ENCODE measurements at regions not wholly inside any gene's neighbourhood (a gene's known extent, or its start where the extent isn't known, plus 50 kb on each side); places are given as distances from the start of the nearest gene placed in this dataset.
A peak's percentile ranks its signal among the peaks of the same experiment; 100 is the strongest.

DNA sequence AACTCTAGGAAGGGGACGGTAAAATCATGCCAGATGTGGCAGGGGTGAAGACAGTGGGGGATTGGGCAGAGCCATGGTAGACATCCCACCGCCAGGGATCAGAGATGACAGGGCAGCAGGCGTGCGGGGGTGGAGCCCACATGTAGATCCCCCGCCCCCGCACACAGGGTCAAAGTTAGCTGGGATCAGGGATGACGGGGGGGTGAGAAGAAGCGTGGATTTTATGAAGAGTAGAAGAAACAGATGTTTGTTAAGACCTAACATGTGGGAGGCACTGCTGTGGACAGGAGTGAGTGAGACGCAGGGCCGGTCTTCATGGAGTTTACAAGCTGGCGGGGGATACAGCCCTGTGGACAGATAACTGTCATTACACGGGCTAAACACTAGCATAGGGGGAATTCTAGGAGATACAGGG, 154.0 kb upstream of the KLF14 start:
- DNase-seq = no peak
- H3K27ac ChIP-seq (ENCODE audit: low read depth in 1 of 2, low read length in 1 of 2) = peak overlapping the region in 1 of 2 donors; percentile 52
- H3K9ac ChIP-seq (ENCODE audit: insufficient read depth in 1 of 2, low read length in 2 of 2) = no peak overlapping the region
- no peak overlapping the region for H3K4me3 ChIP-seq
- H3K4me1 ChIP-seq (ENCODE audit: control insufficient read depth in 5 of 5, insufficient read depth in 5 of 5, low read length in 5 of 5) = peaks cover 0 to 24% (median 0%) of the 10 kb centered on the region in 5 donors
- no peaks in the 10 kb centered on the region for H3K27me3 ChIP-seq (ENCODE audit: control insufficient read depth in 3 of 3, insufficient read depth in 3 of 3, low read length in 2 of 3)
- TF ChIP-seq, protein P1, sequence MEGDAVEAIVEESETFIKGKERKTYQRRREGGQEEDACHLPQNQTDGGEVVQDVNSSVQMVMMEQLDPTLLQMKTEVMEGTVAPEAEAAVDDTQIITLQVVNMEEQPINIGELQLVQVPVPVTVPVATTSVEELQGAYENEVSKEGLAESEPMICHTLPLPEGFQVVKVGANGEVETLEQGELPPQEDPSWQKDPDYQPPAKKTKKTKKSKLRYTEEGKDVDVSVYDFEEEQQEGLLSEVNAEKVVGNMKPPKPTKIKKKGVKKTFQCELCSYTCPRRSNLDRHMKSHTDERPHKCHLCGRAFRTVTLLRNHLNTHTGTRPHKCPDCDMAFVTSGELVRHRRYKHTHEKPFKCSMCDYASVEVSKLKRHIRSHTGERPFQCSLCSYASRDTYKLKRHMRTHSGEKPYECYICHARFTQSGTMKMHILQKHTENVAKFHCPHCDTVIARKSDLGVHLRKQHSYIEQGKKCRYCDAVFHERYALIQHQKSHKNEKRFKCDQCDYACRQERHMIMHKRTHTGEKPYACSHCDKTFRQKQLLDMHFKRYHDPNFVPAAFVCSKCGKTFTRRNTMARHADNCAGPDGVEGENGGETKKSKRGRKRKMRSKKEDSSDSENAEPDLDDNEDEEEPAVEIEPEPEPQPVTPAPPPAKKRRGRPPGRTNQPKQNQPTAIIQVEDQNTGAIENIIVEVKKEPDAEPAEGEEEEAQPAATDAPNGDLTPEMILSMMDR (IDR thresholded peaks at IDR 0.05; ENCODE audit: control extremely low read depth, extremely low read depth) = no peak
- ATAC-seq (ENCODE audit: insufficient read depth, low FRiP score) = no peak
- no peaks in the 10 kb centered on the region for H3K9me3 ChIP-seq (ENCODE audit: control insufficient read depth in 4 of 4, insufficient read depth in 3 of 4, low read length in 3 of 4)
- peaks cover 0 to 31% (median 8%) of the 10 kb centered on the region in 4 donors for H3K36me3 ChIP-seq (ENCODE audit: control insufficient read depth in 4 of 4, insufficient read depth in 4 of 4, low read length in 4 of 4)
- 90 to 92% methylated on average over 12 of the region's 12 CpGs for WGBS, 2 donors

DNA sequence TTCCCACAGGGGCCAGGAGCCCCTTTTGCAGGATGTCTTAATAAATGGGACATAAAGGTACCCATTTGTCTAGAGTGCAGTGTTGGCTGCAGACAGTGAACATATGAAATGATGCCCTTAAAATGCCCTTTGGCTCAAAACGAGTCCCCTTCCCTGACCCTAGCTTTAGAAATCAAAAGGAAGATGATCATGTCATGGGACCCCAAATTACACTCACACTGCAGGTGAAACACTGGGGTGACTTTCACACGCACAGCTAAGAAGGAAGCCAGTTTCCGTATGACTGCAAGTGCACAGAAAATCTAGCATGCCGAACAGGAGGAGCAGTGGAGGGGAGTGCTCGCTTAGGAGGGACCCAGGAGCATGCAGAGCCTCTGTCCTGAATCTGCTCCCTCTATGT, 154.5 kb upstream of the KLF14 start:
- no peak overlapping the region for H3K9ac ChIP-seq (ENCODE audit: insufficient read depth in 1 of 2, low read length in 2 of 2)
- H3K4me1 ChIP-seq (ENCODE audit: control insufficient read depth in 5 of 5, insufficient read depth in 5 of 5, low read length in 5 of 5) = peaks cover 0 to 24% (median 0%) of the 10 kb centered on the region in 5 donors
- no peak for DNase-seq
- peak overlapping the region in 1 of 2 donors; percentile 35 for H3K27ac ChIP-seq (ENCODE audit: low read depth in 1 of 2, low read length in 1 of 2)
- no peaks in the 10 kb centered on the region for H3K9me3 ChIP-seq (ENCODE audit: control insufficient read depth in 4 of 4, insufficient read depth in 3 of 4, low read length in 3 of 4)
- peaks cover 0 to 28% (median 8%) of the 10 kb centered on the region in 4 donors for H3K36me3 ChIP-seq (ENCODE audit: control insufficient read depth in 4 of 4, insufficient read depth in 4 of 4, low read length in 4 of 4)
- ATAC-seq (ENCODE audit: insufficient read depth, low FRiP score) = no peak
- H3K27me3 ChIP-seq (ENCODE audit: control insufficient read depth in 3 of 3, insufficient read depth in 3 of 3, low read length in 2 of 3) = no peaks in the 10 kb centered on the region
- no peak overlapping the region for H3K4me3 ChIP-seq
- TF ChIP-seq, protein P1 (IDR thresholded peaks at IDR 0.05; ENCODE audit: control extremely low read depth, extremely low read depth) = no peak
- WGBS, 2 donors = 75 to 85% methylated on average over 5 of the region's 5 CpGs

DNA sequence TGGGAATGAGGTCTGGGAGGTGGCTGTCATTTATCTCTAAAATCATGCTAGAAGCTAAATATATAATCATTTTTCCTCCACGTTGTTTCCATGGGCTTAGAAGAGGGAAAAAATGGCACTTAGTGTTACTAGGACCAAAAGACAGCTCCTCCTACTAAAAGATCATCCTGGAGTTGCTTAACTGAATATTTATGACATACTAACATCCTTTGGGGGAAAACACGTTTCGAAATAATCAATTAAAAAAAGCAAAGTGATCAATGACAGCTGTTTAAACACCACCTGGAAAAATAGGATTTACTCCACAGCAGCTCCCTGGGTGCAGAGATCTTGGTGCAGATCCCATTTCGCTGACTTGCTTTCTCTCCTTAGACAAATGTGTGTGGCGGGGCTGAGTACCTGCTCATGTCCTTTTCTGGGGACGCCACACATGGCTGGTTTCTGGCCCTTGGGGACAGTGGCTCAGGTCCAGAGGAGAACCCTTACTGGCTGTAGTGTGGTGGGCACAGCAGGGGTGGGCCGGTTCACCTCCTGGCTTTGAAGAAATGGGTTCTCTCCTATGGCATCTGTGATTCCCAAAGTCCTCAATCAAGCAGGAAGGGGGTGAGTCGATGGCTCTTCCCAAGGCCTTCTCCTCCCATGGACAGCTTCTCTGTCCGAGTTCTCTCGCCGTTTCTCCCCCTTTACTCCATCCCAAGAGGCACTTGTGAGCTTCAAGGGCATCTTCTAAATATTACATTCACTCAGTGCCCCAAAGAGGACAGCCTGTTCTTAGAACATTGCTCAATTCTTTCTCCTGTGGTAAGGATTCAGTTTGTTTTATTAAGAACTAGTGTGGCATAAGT, 156.4 kb upstream of the KLF14 start:
- WGBS, 2 donors = 71 to 90% methylated on average over 11 of the region's 11 CpGs
- peaks cover 0 to 2% (median 0%) of the 10 kb centered on the region in 3 donors for H3K27me3 ChIP-seq (ENCODE audit: control insufficient read depth in 3 of 3, insufficient read depth in 3 of 3, low read length in 2 of 3)
- H3K4me3 ChIP-seq = no peak overlapping the region
- DNase-seq (no peak), ATAC-seq (ENCODE audit: insufficient read depth, low FRiP score) (peak; percentile 22)
- no peaks in the 10 kb centered on the region for H3K9me3 ChIP-seq (ENCODE audit: control insufficient read depth in 4 of 4, insufficient read depth in 3 of 4, low read length in 3 of 4)
- H3K27ac ChIP-seq (ENCODE audit: low read depth in 1 of 2, low read length in 1 of 2) = peak overlapping the region; percentile 24 to 89
- H3K9ac ChIP-seq (ENCODE audit: insufficient read depth in 1 of 2, low read length in 2 of 2) = no peak overlapping the region
- H3K36me3 ChIP-seq (ENCODE audit: control insufficient read depth in 4 of 4, insufficient read depth in 4 of 4, low read length in 4 of 4) = peaks cover 0 to 21% (median 3%) of the 10 kb centered on the region in 4 donors
- TF ChIP-seq, protein P1 (IDR thresholded peaks at IDR 0.05; ENCODE audit: control extremely low read depth, extremely low read depth) = no peak
- peaks cover 0 to 25% (median 5%) of the 10 kb centered on the region in 5 donors for H3K4me1 ChIP-seq (ENCODE audit: control insufficient read depth in 5 of 5, insufficient read depth in 5 of 5, low read length in 5 of 5)
